DMS79 (cell line): ENCODE measurements at regions not wholly inside any gene's neighbourhood (a gene's known extent, or its start where the extent isn't known, plus 50 kb on each side); places are given as distances from the start of the nearest gene placed in this dataset.
"Not testable (repeated sequence)": the region's sequence is repeated elsewhere in the genome, so short reads cannot be mapped to it uniquely, and the experiment has no call there.

Source experiments
- DNase-seq: peaks from one replicate; lab custom pipeline; 2025; lab: John Stamatoyannopoulos, UW

DNA sequence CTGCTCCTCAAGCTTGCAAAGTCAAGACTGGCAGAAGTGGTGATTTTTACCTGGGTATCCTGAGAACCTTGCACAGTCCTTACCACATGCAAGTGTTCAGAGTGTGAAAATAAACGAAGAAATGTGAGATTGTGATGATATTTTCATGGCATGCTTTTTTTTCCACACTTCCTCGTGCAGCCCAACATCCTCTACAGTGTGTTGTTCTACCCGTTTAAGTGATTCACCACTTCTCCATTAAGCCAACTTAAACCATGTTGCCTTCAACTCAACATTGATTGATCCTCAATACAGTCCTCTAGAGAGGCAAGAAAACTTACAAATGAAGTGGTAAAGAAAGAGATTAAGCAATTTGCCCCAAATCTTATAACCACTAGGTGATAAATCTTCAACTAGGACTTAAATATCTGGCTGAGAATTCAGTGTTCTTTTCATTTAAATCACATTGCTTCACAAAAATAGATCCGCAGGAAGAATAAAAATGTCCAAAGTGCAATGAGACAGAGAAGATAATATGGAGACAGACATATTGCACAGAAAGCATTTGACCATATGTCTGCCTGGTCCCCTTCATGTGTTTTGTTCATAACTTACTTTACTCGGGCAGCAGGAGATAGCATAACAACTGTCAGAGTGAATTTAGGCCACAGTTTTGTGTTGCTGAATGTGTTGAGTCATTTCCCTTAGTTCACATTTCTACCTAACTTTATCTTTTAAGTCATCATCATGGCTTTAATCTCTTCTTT lies 75.8 kb upstream of the PARP8 start:
- not testable (repeated sequence) for DNase-seq

- not testable (repeated sequence) for DNase-seq
Observed at GRCh38 chr5:50591338-50591737, 75.1 kb upstream of the PARP8 start.

DNA sequence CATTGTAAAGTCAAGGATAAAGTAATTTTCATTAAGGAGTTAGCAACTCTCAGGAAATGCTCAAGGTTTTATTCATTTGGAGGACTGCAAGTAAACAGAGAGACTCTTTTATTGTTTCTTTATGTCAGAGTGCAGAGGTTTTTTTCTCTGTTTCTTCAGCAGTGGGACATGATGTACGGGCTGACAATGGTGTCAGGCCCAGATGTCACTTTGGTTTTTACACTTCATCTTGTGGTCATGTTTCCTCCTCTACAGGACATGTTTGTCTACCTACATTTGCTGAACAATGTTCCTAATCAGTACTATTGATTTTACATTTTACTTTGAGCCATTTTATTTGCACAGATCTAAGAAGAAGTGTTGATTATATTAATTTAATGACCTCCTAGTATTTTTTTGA lies 72.8 kb upstream of the PARP8 start:
- DNase-seq, result no peak

DNA sequence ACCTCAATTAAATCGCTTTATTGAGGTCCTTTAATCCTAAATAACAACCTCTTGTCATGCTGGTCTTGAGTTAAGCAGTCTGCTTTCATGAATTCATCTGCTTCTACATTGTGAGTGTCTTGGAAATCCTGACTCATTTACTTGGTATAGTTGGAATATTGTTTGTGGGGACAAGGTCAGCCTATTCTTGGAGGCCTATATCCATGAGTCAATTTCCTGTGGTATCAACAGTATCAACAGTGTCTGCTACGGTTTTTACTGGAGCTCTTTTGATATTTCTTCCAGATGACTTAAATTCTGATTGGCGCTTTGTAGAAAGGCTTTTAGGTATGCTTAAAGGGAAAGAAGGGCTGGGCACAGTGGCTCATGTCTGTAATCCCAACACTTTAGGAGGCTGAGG lies 71.2 kb upstream of the PARP8 start:
- no peak for DNase-seq

GRCh38 chr5:50601576-50601975 lies 64.9 kb upstream of the PARP8 start:
- not testable (repeated sequence) for DNase-seq

GRCh38 chr5:50606179-50606578 lies 60.3 kb upstream of the PARP8 start:
- DNase-seq, result no peak

- not testable (repeated sequence) for DNase-seq
Observed at GRCh38 chr5:50607456-50607855, 59.0 kb upstream of the PARP8 start.

- DNase-seq, result not testable (repeated sequence)
Observed at GRCh38 chr5:50607953-50608705, 58.3 kb upstream of the PARP8 start.

DNA sequence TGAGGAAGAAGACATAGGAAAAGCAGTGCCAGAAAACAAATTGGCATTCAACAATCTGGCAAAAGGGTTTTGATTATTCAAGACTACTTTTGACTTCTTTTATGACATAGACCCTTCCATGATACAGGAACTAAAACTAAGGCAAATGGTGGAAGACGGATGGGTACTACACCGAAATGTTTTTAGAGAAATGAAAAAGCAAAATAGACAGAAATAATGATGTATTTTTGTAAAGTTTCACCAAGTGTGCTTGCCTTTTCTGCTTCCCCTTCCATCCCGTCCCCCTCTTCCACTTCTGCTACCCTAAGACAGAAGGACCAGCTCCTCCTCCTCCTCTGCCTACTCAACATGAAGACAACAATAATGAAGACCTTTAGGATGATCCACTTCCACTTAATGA lies 53.4 kb upstream of the PARP8 start:
- DNase-seq, result not testable (repeated sequence)
